KMS-11 (cell line): ENCODE measurements at regions not wholly inside any gene's neighbourhood (a gene's known extent, or its start where the extent isn't known, plus 50 kb on each side); places are given as distances from the start of the nearest gene placed in this dataset.
"Not testable (repeated sequence)": the region's sequence is repeated elsewhere in the genome, so short reads cannot be mapped to it uniquely, and the experiment has no call there.

Experiments
- H2AFZ ChIP-seq: fragments of 200-600 bp; sonication (generic); 2 replicates; pipeline ENCODE4 v1.6.1; 2016; ENCODE audit warnings: antibody characterized with exemption, mixed run types, low read depth
- H3K27ac ChIP-seq: fragments of 200-600 bp; sonication (generic); 2 replicates; pipeline ENCODE4 v1.6.1; 2016; ENCODE audit warnings: mild to moderate bottlenecking, mixed run types
- H3K27me3 ChIP-seq: fragments of 200-600 bp; sonication (generic); 2 replicates; pipeline ENCODE4 v1.6.1; 2017; ENCODE audit warnings: mild to moderate bottlenecking, low read depth, mixed run types, moderate library complexity; ENCODE audit not compliant: insufficient read depth
- H3K36me3 ChIP-seq: fragments of 200-600 bp; sonication (generic); 2 replicates; pipeline ENCODE4 v1.6.1; 2017; ENCODE audit warnings: mild to moderate bottlenecking, mixed run types; ENCODE audit not compliant: insufficient read depth
- H3K4me1 ChIP-seq: fragments of 200-600 bp; sonication (generic); 2 replicates; pipeline ENCODE4 v1.6.1; 2016; ENCODE audit warnings: mild to moderate bottlenecking, low read depth, mixed run types; ENCODE audit not compliant: poor library complexity, severe bottlenecking
- H3K4me2 ChIP-seq: fragments of 200-600 bp; sonication (generic); 2 replicates; pipeline ENCODE4 v1.7.0; 2016; ENCODE audit warnings: mild to moderate bottlenecking, mixed run types
- H3K4me3 ChIP-seq: fragments of 200-600 bp; sonication (generic); IDR thresholded peaks from 2 replicates; pipeline ENCODE4 v1.6.1; 2017; ENCODE audit warnings: low read depth, low read length, mixed read lengths; ENCODE audit not compliant: insufficient read depth
- H3K79me2 ChIP-seq: fragments of 200-600 bp; sonication (generic); 2 replicates; pipeline ENCODE4 v1.6.1; 2016; ENCODE audit warnings: low read depth, mixed run types; ENCODE audit not compliant: insufficient read depth
- H3K9ac ChIP-seq: fragments of 200-600 bp; sonication (generic); 2 replicates; pipeline ENCODE4 v1.6.1; 2016; ENCODE audit warnings: mild to moderate bottlenecking, mixed run types
- H4K20me1 ChIP-seq: fragments of 200-600 bp; sonication (generic); 2 replicates; pipeline ENCODE4 v1.6.1; 2016; ENCODE audit warnings: mild to moderate bottlenecking, mixed run types; ENCODE audit not compliant: insufficient read depth
- TF ChIP-seq, protein P1 (sequence below): fragments of 200-600 bp; sonication (generic); conservative IDR thresholded peaks from 2 replicates; pipeline ENCODE4 v1.6.1; 2017; ENCODE audit warnings: low read depth, mild to moderate bottlenecking, antibody characterized with exemption, low read length, moderate library complexity, mixed read lengths

- Histone ChIP-seq H3K27ac (no peak overlapping the region), H3K79me2 (no peaks in the 10 kb centered on the region), H3K27me3 (no peaks in the 10 kb centered on the region), H3K4me1 (no peaks in the 10 kb centered on the region), H4K20me1 (no peaks in the 10 kb centered on the region), H3K9ac (no peak overlapping the region), H3K36me3 (no peaks in the 10 kb centered on the region), H2AFZ (no peak overlapping the region), H3K4me2 (no peak overlapping the region), H3K4me3 (no peak overlapping the region)
- TF ChIP-seq, protein P1, sequence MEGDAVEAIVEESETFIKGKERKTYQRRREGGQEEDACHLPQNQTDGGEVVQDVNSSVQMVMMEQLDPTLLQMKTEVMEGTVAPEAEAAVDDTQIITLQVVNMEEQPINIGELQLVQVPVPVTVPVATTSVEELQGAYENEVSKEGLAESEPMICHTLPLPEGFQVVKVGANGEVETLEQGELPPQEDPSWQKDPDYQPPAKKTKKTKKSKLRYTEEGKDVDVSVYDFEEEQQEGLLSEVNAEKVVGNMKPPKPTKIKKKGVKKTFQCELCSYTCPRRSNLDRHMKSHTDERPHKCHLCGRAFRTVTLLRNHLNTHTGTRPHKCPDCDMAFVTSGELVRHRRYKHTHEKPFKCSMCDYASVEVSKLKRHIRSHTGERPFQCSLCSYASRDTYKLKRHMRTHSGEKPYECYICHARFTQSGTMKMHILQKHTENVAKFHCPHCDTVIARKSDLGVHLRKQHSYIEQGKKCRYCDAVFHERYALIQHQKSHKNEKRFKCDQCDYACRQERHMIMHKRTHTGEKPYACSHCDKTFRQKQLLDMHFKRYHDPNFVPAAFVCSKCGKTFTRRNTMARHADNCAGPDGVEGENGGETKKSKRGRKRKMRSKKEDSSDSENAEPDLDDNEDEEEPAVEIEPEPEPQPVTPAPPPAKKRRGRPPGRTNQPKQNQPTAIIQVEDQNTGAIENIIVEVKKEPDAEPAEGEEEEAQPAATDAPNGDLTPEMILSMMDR, result no peak
These were observed 354.9 kb upstream of the ADAMTS5 start for GRCh38 chr21:27321791-27322190.

DNA sequence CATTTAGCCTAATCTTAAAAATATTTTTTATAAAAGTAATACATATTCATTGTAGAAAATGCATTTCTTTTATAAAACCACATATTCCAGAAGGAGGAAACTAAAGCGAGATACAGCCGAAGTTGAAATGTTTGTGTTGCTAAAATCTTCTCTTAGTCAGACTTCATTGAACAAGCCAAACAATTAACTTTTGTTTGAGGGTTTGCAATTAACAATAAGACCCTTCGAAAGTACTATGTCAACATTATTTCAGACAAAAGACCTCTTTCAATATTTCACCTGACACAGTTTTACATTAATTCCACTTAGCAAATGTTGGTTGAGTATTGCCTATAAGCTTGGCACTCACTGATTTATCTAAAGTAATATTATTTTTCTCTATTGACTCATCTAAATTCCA, 354.0 kb upstream of the ADAMTS5 start:
- Histone ChIP-seq H3K27me3 (no peaks in the 10 kb centered on the region), H3K27ac (no peak overlapping the region), H3K79me2 (no peaks in the 10 kb centered on the region), H3K36me3 (no peaks in the 10 kb centered on the region), H3K9ac (no peak overlapping the region), H4K20me1 (no peaks in the 10 kb centered on the region), H2AFZ (no peak overlapping the region), H3K4me2 (no peak overlapping the region), H3K4me1 (no peaks in the 10 kb centered on the region), H3K4me3 (no peak overlapping the region)
- TF ChIP-seq, protein P1, result no peak

DNA sequence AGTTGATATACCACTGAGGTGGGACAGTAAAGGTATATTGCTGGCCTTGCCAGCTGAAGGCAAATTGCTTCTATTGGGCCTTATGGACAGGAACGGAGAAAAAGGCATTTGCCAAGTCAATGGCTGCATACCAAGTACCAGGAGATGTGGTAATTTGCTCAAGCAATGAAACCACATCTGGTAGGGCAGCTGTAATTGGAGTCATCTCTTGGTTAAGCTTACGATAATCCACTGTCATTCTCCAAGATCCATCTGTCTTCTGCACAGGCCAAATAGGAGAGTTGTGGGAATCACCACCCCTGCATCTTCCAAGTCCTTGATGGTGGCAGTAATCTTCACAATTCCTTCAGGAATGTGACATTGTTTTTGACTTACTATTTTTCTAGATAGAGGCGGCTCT, 350.7 kb upstream of the ADAMTS5 start:
- H3K4me2 ChIP-seq, H3K79me2 ChIP-seq, H4K20me1 ChIP-seq, H3K4me3 ChIP-seq, H3K9ac ChIP-seq, H3K4me1 ChIP-seq, H3K36me3 ChIP-seq, H3K27ac ChIP-seq, H3K27me3 ChIP-seq, H2AFZ ChIP-seq: not testable (repeated sequence)

- H3K9ac ChIP-seq, result no peak overlapping the region
- H3K27me3 ChIP-seq, result no peaks in the 10 kb centered on the region
- TF ChIP-seq, protein P1, result no peak
- H3K4me2 ChIP-seq, result no peak overlapping the region
- no peak overlapping the region for H2AFZ ChIP-seq
- H3K27ac ChIP-seq, result no peak overlapping the region
- no peaks in the 10 kb centered on the region for H3K4me1 ChIP-seq
- no peak overlapping the region for H3K4me3 ChIP-seq
- H4K20me1 ChIP-seq, result no peaks in the 10 kb centered on the region
- H3K36me3 ChIP-seq, result no peaks in the 10 kb centered on the region
- H3K79me2 ChIP-seq, result no peaks in the 10 kb centered on the region
These were observed 348.5 kb upstream of the ADAMTS5 start for GRCh38 chr21:27315373-27315772.

GRCh38 chr21:27314131-27314530, 347.2 kb upstream of the ADAMTS5 start:
- no peak overlapping the region for H3K9ac ChIP-seq
- no peaks in the 10 kb centered on the region for H3K79me2 ChIP-seq
- H3K4me1 ChIP-seq, result no peaks in the 10 kb centered on the region
- no peak overlapping the region for H2AFZ ChIP-seq
- H3K4me3 ChIP-seq, result no peak overlapping the region
- no peaks in the 10 kb centered on the region for H4K20me1 ChIP-seq
- TF ChIP-seq, protein P1, result no peak
- H3K27ac ChIP-seq, result no peak overlapping the region
- H3K4me2 ChIP-seq, result no peak overlapping the region
- H3K36me3 ChIP-seq, result no peaks in the 10 kb centered on the region
- no peaks in the 10 kb centered on the region for H3K27me3 ChIP-seq
